ENCODE measurements at regions not wholly inside any gene's neighbourhood (a gene's known extent, or its start where the extent isn't known, plus 50 kb on each side); places are given as distances from the start of the nearest gene placed in this dataset.
"Not testable (repeated sequence)": the region's sequence is repeated elsewhere in the genome, so short reads cannot be mapped to it uniquely, and the experiment has no call there.

DNA sequence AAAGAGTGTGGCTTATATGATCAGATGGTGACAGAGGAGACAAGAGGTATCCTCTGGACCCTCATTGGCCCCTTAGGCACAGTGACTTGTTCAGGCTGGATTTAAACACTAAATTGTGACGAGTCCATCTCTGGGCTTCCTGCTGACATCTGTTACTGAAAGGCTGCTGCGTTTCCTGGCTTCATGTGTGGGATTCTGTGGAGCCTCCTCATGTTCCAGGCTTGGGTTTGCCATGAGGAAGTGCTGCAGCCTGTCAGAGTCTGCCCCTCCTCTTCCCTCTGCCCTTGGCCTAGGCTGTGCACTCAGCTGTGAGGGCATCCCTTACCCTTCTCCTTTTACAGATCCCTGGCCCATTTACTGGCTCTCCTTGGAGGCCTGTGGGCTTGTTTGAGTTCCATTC, 159.1 kb upstream of the TTC29 start:
- DNase-seq: no peak

- no peak for DNase-seq
Measured at GRCh38 chr4:147108409-147108808, 162.7 kb upstream of the TTC29 start.

DNA sequence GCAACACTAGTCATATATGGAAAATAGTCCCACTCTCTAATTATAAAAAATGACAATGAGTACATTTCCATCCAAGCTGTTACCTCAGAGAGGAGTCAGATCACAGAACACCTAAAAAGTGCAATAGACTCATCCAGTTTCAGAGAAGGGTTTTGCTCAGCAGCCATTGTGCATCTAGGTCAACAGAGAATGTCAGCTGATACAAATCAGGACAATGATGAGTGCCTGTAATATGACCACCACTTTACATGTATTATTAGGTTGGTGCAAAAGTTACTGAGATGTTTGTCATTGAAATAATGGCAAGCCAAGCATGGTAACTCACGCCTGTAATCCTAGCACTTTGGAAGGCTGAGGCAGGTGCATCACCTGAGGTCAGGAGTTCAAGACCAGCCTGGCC, 164.1 kb upstream of the TTC29 start:
- no peak for DNase-seq

GRCh38 chr4:147110473-147111367, 165.1 kb upstream of the TTC29 start:
- DNase-seq: no peak

GRCh38 chr4:147112196-147112595, 166.5 kb upstream of the TTC29 start:
- not testable (repeated sequence) for DNase-seq

DNA sequence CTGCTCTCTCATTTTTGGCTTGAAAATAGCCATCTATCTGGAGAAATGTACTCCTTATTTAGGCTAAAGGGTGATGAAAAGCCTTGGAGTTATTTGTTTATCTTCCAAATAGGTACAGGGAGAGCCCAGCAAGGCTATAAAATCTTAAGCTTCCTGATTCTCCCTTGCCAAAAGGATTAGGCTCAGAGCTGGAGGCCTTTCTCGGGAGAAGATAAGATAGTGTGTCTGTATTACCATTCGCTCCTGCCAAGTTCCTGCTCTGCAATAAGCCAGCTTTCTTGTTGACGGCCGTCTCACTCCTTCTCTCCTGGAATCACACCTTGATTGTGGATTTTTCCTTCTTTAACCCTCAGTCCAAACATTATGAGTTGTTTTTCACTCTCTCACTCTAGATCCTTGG, 171.8 kb upstream of the TTC29 start:
- no peak for DNase-seq

GRCh38 chr4:147118528-147118927, 172.9 kb upstream of the TTC29 start:
- DNase-seq: no peak

DNA sequence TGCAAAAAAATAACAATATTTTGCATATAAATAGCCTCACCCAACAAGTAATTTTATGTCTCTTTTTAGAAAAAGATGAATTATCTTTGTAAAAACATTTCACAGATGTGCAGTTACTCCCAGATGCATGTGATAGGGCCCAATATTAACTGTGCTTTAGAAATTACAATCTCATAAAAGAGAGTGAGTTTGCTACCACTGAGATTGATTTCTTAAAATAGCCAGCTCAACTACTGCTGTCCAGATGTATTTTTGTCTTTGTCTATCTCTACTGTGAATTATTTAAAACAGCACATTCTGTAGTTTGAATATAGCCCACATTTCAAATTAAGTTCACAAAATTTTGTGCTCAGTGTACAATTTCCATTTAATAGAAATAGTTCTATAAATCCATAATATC, 177.0 kb upstream of the TTC29 start:
- no peak for DNase-seq

DNA sequence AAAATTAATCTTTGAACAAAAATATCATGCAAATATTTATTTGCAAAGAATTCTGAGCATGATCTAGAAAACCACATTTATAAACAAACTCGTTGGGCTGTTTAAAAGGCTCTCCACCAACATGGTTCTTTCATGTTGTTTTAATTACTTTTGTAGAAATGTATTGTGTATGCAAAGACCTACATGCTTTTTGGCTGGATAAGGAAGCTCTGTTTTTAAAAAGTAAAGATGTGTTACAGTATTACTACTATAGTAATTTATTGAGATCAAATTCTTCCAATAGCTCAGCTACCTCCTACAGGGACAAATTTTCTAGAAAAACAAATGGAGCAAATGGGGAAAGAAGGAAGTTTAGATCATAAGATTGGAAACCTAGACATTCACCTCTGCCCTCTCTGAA, 177.5 kb upstream of the TTC29 start:
- no peak for DNase-seq

GRCh38 chr4:147128787-147129186, 183.1 kb upstream of the TTC29 start:
- no peak for DNase-seq

GRCh38 chr4:147129687-147130086, 184.0 kb upstream of the TTC29 start:
- DNase-seq: no peak

GRCh38 chr4:147134536-147135210, 189.0 kb upstream of the TTC29 start:
- no peak for DNase-seq

DNA sequence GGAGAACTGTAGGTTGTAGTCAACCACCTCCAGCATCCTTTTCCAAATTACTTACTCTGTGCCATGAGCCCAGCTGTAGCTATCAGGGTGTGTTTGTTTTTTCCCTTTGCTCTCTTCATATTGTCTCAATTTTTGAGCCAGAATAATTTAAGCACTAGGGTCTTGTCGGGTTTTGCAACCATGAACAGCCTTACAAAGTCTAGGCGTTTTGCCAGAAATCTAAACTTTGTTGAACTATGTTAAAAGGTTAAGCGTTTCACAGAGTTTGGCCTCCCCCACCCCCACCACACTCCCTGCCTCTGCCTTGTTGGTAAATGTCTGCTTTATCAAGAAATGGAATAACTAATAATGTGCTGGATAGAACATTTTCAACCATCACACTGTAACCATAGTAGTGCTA, 190.6 kb upstream of the TTC29 start:
- no peak for DNase-seq

GRCh38 chr4:147136751-147137150, 191.1 kb upstream of the TTC29 start:
- DNase-seq: no peak

- DNase-seq: no peak
Measured at GRCh38 chr4:147137280-147137679, 191.6 kb upstream of the TTC29 start.

DNA sequence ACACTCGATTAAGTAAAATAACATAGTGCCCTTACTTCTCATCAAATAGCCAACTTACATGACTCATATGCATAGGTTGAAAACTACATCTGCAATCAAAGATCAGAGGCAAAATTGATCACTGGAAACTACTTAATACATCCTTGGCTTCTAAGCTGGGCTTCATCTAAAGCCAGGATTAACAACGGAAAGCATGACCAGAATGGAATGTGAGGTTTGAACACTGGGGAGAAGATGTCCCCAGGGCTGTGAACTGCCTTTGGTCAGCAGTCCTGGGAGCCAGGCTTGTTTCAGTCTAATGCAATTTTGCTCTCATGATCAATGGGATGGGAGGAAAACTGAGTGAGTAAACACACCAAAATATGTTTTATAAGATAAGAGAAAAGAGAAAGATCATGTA, 192.5 kb upstream of the TTC29 start:
- no peak for DNase-seq

- DNase-seq: no peak
Measured at GRCh38 chr4:147139455-147140198, 194.0 kb upstream of the TTC29 start.

DNA sequence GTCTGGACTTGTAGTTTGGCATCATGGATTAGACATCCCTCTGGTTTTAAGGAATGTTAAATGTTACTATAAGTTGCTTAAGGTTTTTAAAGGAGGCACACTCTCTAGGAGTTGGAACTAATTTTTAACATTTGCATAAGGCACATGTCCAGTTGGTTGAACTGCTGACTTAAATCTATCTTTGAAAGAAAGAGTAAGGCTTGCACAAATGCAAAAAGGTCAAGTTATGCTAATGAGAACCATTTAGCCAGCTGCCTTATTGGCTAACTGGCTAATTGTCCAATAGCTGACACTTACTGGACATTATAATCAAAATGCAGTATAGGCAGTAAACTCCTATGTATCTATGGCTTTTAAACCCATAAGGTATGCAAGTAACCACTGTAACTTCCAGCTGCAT, 206.1 kb upstream of the TTC29 start:
- no peak for DNase-seq

GRCh38 chr4:147157860-147158701, 212.4 kb upstream of the TTC29 start:
- no peak for DNase-seq

DNA sequence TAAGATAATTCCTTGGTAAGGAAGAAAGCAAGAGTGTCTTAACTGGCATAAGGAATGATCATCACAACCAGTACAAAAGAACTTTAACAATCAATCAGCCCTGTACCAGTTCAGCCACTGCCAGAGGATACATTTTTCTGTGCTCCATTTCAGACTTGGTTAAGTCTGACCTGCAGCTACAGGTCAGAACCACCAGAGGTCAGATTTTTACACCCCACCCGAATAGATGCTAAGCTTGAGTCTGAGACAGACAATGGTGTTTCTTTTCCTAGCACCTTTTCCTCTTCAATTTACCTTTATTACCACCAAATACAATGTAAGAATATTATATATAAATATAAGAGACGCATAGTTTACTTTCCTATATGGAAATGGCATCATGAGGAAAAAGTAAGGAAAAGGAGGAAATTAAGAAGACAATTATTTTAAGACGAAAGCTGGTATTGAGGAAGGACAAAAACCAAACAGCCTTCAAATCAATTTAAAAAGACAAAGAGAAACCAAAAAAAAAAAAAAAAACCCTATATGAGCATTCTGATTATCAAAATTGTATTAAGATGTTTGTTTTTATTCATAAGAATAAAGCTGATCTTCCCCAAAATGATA, 215.3 kb upstream of the TTC29 start:
- peak; percentile 9 for DNase-seq

GRCh38 chr4:147163311-147163710, 217.6 kb upstream of the TTC29 start:
- no peak for DNase-seq

- not testable (repeated sequence) for DNase-seq
Measured at GRCh38 chr4:147168200-147168599, 222.5 kb upstream of the TTC29 start.
